ENCODE measurements at regions not wholly inside any gene's neighbourhood (a gene's known extent, or its start where the extent isn't known, plus 50 kb on each side); places are given as distances from the start of the nearest gene placed in this dataset.

- TF ChIP-seq CTCF (IDR thresholded peaks at IDR 0.05): no peak
- Histone ChIP-seq H3K27me3 (ENCODE audit: low read depth) (no peaks in the 10 kb centered on the region), H3K4me1 (no peaks in the 10 kb centered on the region), H3K9me3 (no peaks in the 10 kb centered on the region), H3K36me3 (no peaks in the 10 kb centered on the region), H3K4me3 (no peak overlapping the region), H3K27ac (no peak overlapping the region)
- ATAC-seq (no peak), DNase-seq (no peak)
- intact Hi-C loops (cut with DNase I): no loop called here
Observed at GRCh38 chr1:194959795-194960194, 1648.4 kb downstream of the KCNT2 start.

- Histone ChIP-seq H3K27me3 (ENCODE audit: low read depth) (no peaks in the 10 kb centered on the region), H3K27ac (no peak overlapping the region), H3K4me3 (no peak overlapping the region), H3K9me3 (no peaks in the 10 kb centered on the region), H3K36me3 (no peaks in the 10 kb centered on the region), H3K4me1 (no peaks in the 10 kb centered on the region)
- no peak for TF ChIP-seq CTCF (IDR thresholded peaks at IDR 0.05)
- intact Hi-C loops (cut with DNase I): no loop called here
- no peak for ATAC-seq
- DNase-seq: no peak
Observed at GRCh38 chr1:194952171-194952570, 1656.1 kb downstream of the KCNT2 start.

GRCh38 chr1:194950584-194950983 is 1657.7 kb downstream of the KCNT2 start:
- intact Hi-C loops (cut with DNase I): no loop called here

DNA sequence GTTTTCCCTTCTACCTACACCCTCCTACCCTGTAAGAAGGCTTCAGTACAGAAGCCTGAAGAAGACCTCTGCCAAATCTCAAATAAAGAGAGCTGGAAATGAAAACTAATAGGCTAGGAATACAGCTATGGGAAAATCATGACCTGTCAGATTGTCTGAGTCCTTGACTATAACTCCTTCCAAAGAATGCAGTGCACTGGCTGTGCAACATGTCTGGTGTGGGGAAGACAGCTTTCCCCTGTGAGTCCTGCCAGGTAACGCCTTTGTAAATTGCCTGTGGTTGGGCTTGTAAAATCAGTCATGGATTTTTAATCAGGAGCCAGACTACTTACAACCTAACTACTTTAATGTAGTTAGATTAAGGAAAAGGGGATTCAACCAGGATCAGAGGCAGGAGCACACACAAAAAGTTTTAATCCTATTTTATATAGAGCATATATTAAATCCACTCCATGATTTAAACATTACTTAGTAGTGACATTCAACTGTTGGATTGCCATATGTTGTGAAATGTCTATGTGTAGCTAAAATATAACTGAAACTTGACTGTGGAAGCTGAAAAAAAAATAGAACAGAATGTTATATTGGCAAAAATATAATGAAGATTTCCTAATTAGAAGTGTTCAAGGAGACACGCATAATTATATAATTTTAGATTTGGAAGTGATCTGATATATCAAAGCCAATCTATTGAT is 1667.8 kb downstream of the KCNT2 start:
- Histone ChIP-seq H3K36me3 (no peaks in the 10 kb centered on the region), H3K27ac (no peak overlapping the region), H3K4me3 (no peak overlapping the region), H3K4me1 (no peaks in the 10 kb centered on the region), H3K9me3 (no peaks in the 10 kb centered on the region), H3K27me3 (ENCODE audit: low read depth) (no peaks in the 10 kb centered on the region)
- intact Hi-C loops (cut with DNase I): no loop called here
- ATAC-seq (no peak), DNase-seq (no peak)
- TF ChIP-seq CTCF (IDR thresholded peaks at IDR 0.05): no peak

More at GRCh38 chr1:194950584-194950983, 1657.7 kb downstream of the KCNT2 start:
- Histone ChIP-seq H3K27me3 (ENCODE audit: low read depth) (no peaks in the 10 kb centered on the region), H3K9me3 (no peaks in the 10 kb centered on the region), H3K27ac (no peak overlapping the region), H3K36me3 (no peaks in the 10 kb centered on the region), H3K4me3 (no peak overlapping the region), H3K4me1 (no peaks in the 10 kb centered on the region)
- DNase-seq (no peak), ATAC-seq (no peak)
- no peak for TF ChIP-seq CTCF (IDR thresholded peaks at IDR 0.05)

DNA sequence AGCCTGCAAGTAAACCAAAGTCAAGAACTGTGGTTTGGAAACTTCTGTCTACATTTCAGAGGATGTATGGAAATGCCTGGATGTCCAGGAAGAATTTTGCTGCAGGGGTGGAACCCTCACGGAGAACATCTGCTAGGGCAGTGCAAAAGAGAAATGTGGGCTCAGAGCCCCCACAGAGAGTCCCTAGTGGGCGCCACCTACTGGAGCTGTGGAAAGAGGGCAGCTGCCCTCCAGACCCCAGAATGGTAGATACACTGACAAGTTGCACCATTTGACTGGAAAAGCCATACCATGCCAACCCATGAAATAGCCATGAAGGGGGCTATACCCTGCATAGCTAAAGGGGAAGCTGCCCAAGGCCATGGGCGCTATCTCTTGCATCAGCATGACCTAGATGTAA is 1672.4 kb downstream of the KCNT2 start:
- no peak for TF ChIP-seq CTCF (IDR thresholded peaks at IDR 0.05)
- DNase-seq: no peak

More for the DNA sequence above, 1672.4 kb downstream of the KCNT2 start:
- Histone ChIP-seq H3K27me3 (ENCODE audit: low read depth) (no peaks in the 10 kb centered on the region), H3K4me1 (no peaks in the 10 kb centered on the region), H3K27ac (no peak overlapping the region), H3K9me3 (no peaks in the 10 kb centered on the region), H3K4me3 (no peak overlapping the region), H3K36me3 (no peaks in the 10 kb centered on the region)
- intact Hi-C loops (cut with DNase I): no loop called here
- no peak for ATAC-seq
